ENCODE measurements at regions not wholly inside any gene's neighbourhood (a gene's known extent, or its start where the extent isn't known, plus 50 kb on each side); places are given as distances from the start of the nearest gene placed in this dataset.

DNA sequence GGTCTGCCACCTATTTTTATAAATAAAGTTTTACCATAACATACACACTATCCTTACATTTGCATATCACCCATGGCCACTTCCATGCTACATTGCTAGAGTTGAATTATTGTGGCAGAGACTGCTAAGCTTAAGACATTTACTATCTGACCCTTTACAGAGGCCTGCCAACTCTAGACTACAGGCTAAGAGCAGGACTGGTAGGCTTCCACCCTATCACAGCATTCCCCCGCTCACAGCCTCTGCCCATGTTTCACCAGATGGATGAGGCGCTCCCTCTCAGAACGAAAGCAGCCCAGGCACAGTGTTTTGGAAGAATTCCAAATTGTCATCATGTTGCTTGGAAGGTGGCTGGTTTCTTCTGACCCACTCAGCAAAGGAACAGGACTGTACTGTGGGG is 91.7 kb upstream of the SLC35G4 start:
- H3K4me1 ChIP-seq (ENCODE audit: control insufficient read depth in 1 of 2, insufficient read depth in 1 of 2, low read depth in 1 of 2, low read length in 1 of 2) = no peaks in the 10 kb centered on the region
- H3K4me3 ChIP-seq (ENCODE audit: low read depth in 1 of 2, low read length in 1 of 2) = no peak overlapping the region
- H3K27ac ChIP-seq = no peak overlapping the region
- H3K9me3 ChIP-seq = no peaks in the 10 kb centered on the region
- no peaks in the 10 kb centered on the region for H3K27me3 ChIP-seq
- no peaks in the 10 kb centered on the region for H3K36me3 ChIP-seq
- TF ChIP-seq, protein P1, sequence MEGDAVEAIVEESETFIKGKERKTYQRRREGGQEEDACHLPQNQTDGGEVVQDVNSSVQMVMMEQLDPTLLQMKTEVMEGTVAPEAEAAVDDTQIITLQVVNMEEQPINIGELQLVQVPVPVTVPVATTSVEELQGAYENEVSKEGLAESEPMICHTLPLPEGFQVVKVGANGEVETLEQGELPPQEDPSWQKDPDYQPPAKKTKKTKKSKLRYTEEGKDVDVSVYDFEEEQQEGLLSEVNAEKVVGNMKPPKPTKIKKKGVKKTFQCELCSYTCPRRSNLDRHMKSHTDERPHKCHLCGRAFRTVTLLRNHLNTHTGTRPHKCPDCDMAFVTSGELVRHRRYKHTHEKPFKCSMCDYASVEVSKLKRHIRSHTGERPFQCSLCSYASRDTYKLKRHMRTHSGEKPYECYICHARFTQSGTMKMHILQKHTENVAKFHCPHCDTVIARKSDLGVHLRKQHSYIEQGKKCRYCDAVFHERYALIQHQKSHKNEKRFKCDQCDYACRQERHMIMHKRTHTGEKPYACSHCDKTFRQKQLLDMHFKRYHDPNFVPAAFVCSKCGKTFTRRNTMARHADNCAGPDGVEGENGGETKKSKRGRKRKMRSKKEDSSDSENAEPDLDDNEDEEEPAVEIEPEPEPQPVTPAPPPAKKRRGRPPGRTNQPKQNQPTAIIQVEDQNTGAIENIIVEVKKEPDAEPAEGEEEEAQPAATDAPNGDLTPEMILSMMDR (IDR thresholded peaks at IDR 0.05) = no peak

DNA sequence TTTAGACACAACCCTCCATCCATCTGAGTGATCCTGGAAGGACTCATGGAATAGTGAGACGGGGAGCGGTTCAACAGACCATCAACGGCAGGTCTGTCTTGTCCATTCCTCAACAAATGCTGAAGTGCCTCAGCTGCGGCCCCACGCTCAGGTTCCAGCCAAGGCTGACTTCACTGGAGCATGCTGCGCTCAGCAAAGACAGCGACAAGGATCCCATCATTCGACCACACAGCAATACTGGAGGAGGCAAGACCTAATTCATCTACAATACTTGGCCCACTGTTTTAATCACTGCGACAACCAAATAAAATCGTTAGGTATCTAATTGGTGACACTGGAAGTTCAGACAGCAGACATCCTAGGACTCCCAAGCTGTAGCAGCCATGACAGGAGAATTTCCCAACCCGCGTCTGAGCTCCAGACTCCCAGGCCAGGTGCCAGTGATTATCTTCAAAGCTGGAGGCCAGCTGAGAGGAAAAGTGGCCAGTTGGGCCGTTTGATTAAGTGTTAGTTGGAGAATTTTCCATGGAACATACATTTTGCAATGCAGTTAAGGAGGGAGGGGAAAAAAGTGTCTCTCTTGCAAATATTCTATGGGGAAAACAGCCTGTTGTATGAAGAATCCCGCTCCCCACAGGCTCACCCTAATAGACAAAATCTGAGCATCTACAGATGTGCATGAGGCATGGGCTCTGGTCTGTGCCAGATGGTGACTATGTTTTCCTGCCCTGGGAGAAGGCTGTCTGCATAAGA is 92.5 kb upstream of the SLC35G4 start:
- TF ChIP-seq, protein P1 (IDR thresholded peaks at IDR 0.05) = no peak
- H3K4me1 ChIP-seq (ENCODE audit: control insufficient read depth in 1 of 2, insufficient read depth in 1 of 2, low read depth in 1 of 2, low read length in 1 of 2) = no peaks in the 10 kb centered on the region
- no peaks in the 10 kb centered on the region for H3K27me3 ChIP-seq
- H3K9me3 ChIP-seq = no peaks in the 10 kb centered on the region
- no peak overlapping the region for H3K27ac ChIP-seq
- no peaks in the 10 kb centered on the region for H3K36me3 ChIP-seq
- no peak overlapping the region for H3K4me3 ChIP-seq (ENCODE audit: low read depth in 1 of 2, low read length in 1 of 2)

DNA sequence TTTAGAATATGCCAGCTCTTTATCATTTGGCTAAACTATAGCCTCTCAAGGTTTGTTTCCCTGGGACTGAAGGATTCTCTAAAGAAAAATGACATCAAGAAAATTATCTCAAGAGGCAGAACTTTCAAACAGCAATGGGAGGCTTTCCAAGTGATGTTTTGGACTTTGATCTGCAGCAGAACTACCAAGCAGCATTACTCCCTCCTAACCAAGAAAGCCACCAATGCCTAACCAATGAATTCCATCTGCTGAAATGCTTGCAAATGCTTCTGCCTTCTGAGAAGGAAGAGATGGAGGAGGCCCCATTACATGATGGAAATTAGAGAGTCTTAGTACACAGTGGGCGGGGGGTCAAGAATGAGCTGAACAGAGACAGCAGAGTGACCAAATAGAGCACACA is 95.1 kb upstream of the SLC35G4 start:
- Histone ChIP-seq H3K9me3 (no peaks in the 10 kb centered on the region), H3K36me3 (no peaks in the 10 kb centered on the region), H3K4me1 (ENCODE audit: control insufficient read depth in 1 of 2, insufficient read depth in 1 of 2, low read depth in 1 of 2, low read length in 1 of 2) (no peaks in the 10 kb centered on the region), H3K4me3 (ENCODE audit: low read depth in 1 of 2, low read length in 1 of 2) (no peak overlapping the region), H3K27me3 (no peaks in the 10 kb centered on the region), H3K27ac (no peak overlapping the region)
- TF ChIP-seq, protein P1 (IDR thresholded peaks at IDR 0.05) = no peak

DNA sequence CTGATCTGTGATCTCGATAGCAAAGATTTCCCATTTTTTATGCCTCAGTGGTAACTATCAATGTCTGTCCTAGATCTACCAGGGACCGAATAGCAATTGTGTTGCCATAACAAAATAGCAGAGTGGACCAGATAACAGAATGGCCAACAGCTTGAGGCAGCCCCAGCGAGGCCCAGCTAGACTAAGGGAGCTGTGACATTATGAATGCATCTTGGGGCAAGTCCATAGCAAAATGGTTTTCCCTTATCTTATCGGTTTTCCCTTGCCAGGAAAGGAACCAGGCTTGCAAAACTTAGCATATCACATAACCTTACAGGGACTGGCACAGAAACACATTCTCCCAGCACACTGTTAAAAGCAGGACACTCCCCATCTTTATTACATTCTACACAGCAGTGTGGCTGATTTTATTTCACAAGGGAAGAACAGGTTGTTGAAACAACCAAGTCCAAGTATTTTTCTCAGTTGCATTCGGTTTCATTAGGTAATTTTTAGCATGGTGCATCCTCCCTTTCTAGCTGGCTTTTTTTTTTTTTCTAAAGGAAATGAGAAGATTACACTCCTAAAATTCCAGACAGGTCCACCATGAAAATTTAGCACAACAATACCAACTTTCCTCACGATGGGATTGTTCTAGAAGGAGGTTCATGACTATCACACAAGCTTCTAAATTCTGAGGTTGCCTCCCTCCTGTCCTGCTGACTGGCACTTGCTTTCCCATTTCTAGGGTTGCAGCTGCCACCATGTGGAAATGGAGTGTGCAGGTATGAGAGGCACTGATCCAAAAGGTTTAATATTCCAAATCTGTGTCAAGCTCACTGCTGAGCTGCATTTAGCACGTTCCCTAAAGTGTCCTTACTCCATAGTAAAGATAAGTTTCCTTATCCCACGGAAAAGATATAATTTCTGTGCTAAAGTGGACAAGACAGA is 97.0 kb upstream of the SLC35G4 start:
- no peaks in the 10 kb centered on the region for H3K4me1 ChIP-seq (ENCODE audit: control insufficient read depth in 1 of 2, insufficient read depth in 1 of 2, low read depth in 1 of 2, low read length in 1 of 2)
- no peak overlapping the region for H3K4me3 ChIP-seq (ENCODE audit: low read depth in 1 of 2, low read length in 1 of 2)
- TF ChIP-seq, protein P1 (IDR thresholded peaks at IDR 0.05) = no peak
- H3K9me3 ChIP-seq = no peaks in the 10 kb centered on the region
- H3K27ac ChIP-seq = no peak overlapping the region
- no peaks in the 10 kb centered on the region for H3K36me3 ChIP-seq
- no peaks in the 10 kb centered on the region for H3K27me3 ChIP-seq

DNA sequence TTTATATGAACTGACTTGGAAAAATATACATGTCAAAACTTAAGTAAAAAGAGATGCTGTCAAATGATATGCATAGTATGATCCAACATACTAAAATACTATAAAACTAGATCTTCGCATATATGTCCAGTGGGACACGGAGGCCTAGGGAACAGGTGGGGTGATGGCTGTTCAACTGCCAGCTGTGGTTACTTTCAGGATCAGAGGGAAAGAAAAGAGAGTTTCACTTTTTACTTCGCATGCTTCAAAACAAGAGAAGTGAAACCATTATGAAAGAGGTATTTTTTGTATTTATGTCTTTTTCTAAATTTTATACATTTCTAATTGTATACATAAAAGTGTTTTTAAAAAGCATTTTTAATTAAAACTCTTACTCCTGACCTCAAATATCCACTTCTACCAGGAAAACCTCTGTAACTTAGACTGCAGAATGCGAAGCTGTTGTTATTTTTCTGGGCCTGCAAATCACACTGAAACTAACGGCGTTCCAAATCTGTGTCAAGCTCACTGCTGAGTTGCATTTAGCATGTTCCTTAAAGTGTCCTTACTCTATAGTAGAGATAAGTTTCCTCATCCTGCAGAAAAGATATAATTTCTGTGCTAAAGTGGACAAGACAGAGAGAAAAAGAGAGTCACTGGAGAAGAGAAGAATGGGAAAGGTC is 97.8 kb upstream of the SLC35G4 start:
- TF ChIP-seq, protein P1 (IDR thresholded peaks at IDR 0.05) = no peak
- H3K9me3 ChIP-seq = no peaks in the 10 kb centered on the region
- H3K4me3 ChIP-seq (ENCODE audit: low read depth in 1 of 2, low read length in 1 of 2) = no peak overlapping the region
- no peaks in the 10 kb centered on the region for H3K4me1 ChIP-seq (ENCODE audit: control insufficient read depth in 1 of 2, insufficient read depth in 1 of 2, low read depth in 1 of 2, low read length in 1 of 2)
- no peaks in the 10 kb centered on the region for H3K27me3 ChIP-seq
- no peak overlapping the region for H3K27ac ChIP-seq
- H3K36me3 ChIP-seq = no peaks in the 10 kb centered on the region

Measured in neutrophil (primary cell).